Tibial nerve (tissue), 4 donors: ENCODE measurements at regions not wholly inside any gene's neighbourhood (a gene's known extent, or its start where the extent isn't known, plus 50 kb on each side); places are given as distances from the start of the nearest gene placed in this dataset.

Source experiments
- DNase-seq, 2 donors: peaks; one replicate each; pipeline ENCODE4 v3.0.0-alpha.2; 2019; ENCODE audit warnings: low spot score in 2 of 2
- H3K27ac ChIP-seq, 4 donors: fragments of 200-600 bp; sonication (generic) in 3 of 4; one replicate each; pipeline ENCODE4 v1.5.1; 2017 to 2019; ENCODE audit warnings: mild to moderate bottlenecking in 1 of 4
- H3K27me3 ChIP-seq, 2 donors: fragments of 200-600 bp; sonication (generic) in 1 of 2; one replicate each; pipeline versions ENCODE4 v1.5.1 to v1.6.0; 2017 to 2019
- H3K36me3 ChIP-seq, 3 donors: fragments of 200-600 bp; sonication (generic); one replicate each; pipeline ENCODE4 v1.5.1; 2018 to 2019
- H3K4me1 ChIP-seq, 4 donors: fragments of 200-600 bp; sonication (generic) in 3 of 4; one replicate each; pipeline ENCODE4 v1.5.1; 2017 to 2019
- H3K4me3 ChIP-seq, 4 donors: fragments of 200-600 bp; sonication (generic) in 3 of 4; one replicate each; pipeline ENCODE4 v1.5.1; 2017 to 2019; ENCODE audit warnings: mild to moderate bottlenecking in 1 of 4, moderate library complexity in 1 of 4
- H3K9me3 ChIP-seq, 4 donors: fragments of 200-600 bp; sonication (generic) in 3 of 4; one replicate each; pipeline ENCODE4 v1.5.1; 2017 to 2019
- CTCF ChIP-seq, 5 experiments: fragments of 200-600 bp in 3 of 5; fragments of 450-650 bp in 2 of 5; sonication (generic) in 3 of 5; IDR thresholded peaks; one replicate each; pipeline ENCODE4 v1.5.1; 2016 to 2019; ENCODE audit warnings: antibody characterized with exemption in 5 of 5, mild to moderate bottlenecking in 3 of 5, moderate library complexity in 2 of 5
- EP300 ChIP-seq, 2 donors: sonication (generic); formaldehyde crosslinking; IDR thresholded peaks; one replicate each; pipeline ENCODE4 v1.6.1; 2017; ENCODE audit warnings: antibody characterized with exemption in 2 of 2, mild to moderate bottlenecking in 1 of 2
- POLR2A ChIP-seq, 2 donors: fragments of 450-650 bp; IDR thresholded peaks; one replicate each; pipeline ENCODE4 v1.6.1; 2017; ENCODE audit warnings: antibody characterized with exemption in 2 of 2, mild to moderate bottlenecking in 2 of 2, moderate library complexity in 2 of 2
- WGBS, 2 donors: methylation state at CpG; one replicate each; pipeline ENCODE4 v1.1.5; 2018; 5-methylcytosine and 5-hydroxymethylcytosine counted together

- no peak for TF ChIP-seq POLR2A (IDR thresholded peaks at IDR 0.05)
- no peak for TF ChIP-seq EP300 (IDR thresholded peaks at IDR 0.05)
- TF ChIP-seq CTCF (IDR thresholded peaks at IDR 0.05) = no peak
- 72 to 77% methylated on average over 7 of the region's 7 CpGs for WGBS, 2 donors
Observed at GRCh38 chr9:120001536-120001935, 578.4 kb downstream of the CDK5RAP2 start.

GRCh38 chr9:119998614-119999013 lies 581.4 kb downstream of the CDK5RAP2 start:
- Histone ChIP-seq H3K9me3 (no peaks in the 10 kb centered on the region), H3K27me3 (no peaks in the 10 kb centered on the region), H3K4me3 (no peak overlapping the region), H3K27ac (no peak overlapping the region), H3K4me1 (no peaks in the 10 kb centered on the region), H3K36me3 (no peaks in the 10 kb centered on the region)
- TF ChIP-seq CTCF (IDR thresholded peaks at IDR 0.05) = no peak
- TF ChIP-seq EP300 (IDR thresholded peaks at IDR 0.05) = no peak
- no peak for TF ChIP-seq POLR2A (IDR thresholded peaks at IDR 0.05)
- 33 to 44% methylated on average over 2 of the region's 2 CpGs for WGBS, 2 donors
- no peak for DNase-seq

More at GRCh38 chr9:120001536-120001935, 578.4 kb downstream of the CDK5RAP2 start:
- Histone ChIP-seq H3K4me3 (no peak overlapping the region), H3K4me1 (no peaks in the 10 kb centered on the region), H3K27me3 (no peaks in the 10 kb centered on the region), H3K36me3 (no peaks in the 10 kb centered on the region), H3K9me3 (no peaks in the 10 kb centered on the region), H3K27ac (no peak overlapping the region)
- DNase-seq = no peak

GRCh38 chr9:119991797-119992196 lies 588.2 kb downstream of the CDK5RAP2 start:
- no peak for DNase-seq
- Histone ChIP-seq H3K4me3 (no peak overlapping the region), H3K27ac (no peak overlapping the region), H3K36me3 (no peaks in the 10 kb centered on the region), H3K27me3 (no peaks in the 10 kb centered on the region), H3K9me3 (no peaks in the 10 kb centered on the region), H3K4me1 (no peaks in the 10 kb centered on the region)
- no peak for TF ChIP-seq EP300 (IDR thresholded peaks at IDR 0.05)
- WGBS, 2 donors = 78 to 81% methylated on average over 4 of the region's 4 CpGs

- Histone ChIP-seq H3K4me3 (no peak overlapping the region), H3K27ac (no peak overlapping the region), H3K4me1 (no peaks in the 10 kb centered on the region), H3K27me3 (no peaks in the 10 kb centered on the region), H3K36me3 (no peaks in the 10 kb centered on the region), H3K9me3 (no peaks in the 10 kb centered on the region)
- DNase-seq = no peak
- 66 to 74% methylated on average over 11 of the region's 11 CpGs for WGBS, 2 donors
- TF ChIP-seq EP300 (IDR thresholded peaks at IDR 0.05) = no peak
- no peak for TF ChIP-seq POLR2A (IDR thresholded peaks at IDR 0.05)
- TF ChIP-seq CTCF (IDR thresholded peaks at IDR 0.05) = no peak
Observed at GRCh38 chr9:119986713-119987112, 593.3 kb downstream of the CDK5RAP2 start.

- no peaks in the 10 kb centered on the region for H3K36me3 ChIP-seq
- DNase-seq = no peak
- H3K9me3 ChIP-seq = no peaks in the 10 kb centered on the region
- TF ChIP-seq EP300 (IDR thresholded peaks at IDR 0.05) (no peak), POLR2A (IDR thresholded peaks at IDR 0.05) (no peak), CTCF (IDR thresholded peaks at IDR 0.05) (no peak)
- no peak overlapping the region for H3K4me3 ChIP-seq
- WGBS, 2 donors = 51 to 61% methylated on average over 4 of the region's 4 CpGs
- no peak overlapping the region for H3K27ac ChIP-seq
- no peaks in the 10 kb centered on the region for H3K4me1 ChIP-seq
- H3K27me3 ChIP-seq = no peaks in the 10 kb centered on the region
Observed at GRCh38 chr9:119986205-119986604, 593.8 kb downstream of the CDK5RAP2 start.

GRCh38 chr9:119974026-119974425 lies 604.8 kb upstream of the BRINP1 start:
- WGBS, 2 donors = 48 to 53% methylated on average over 2 of the region's 2 CpGs
- no peaks in the 10 kb centered on the region for H3K36me3 ChIP-seq

More at GRCh38 chr9:119974026-119974425, 604.8 kb upstream of the BRINP1 start:
- Histone ChIP-seq H3K27me3 (no peaks in the 10 kb centered on the region), H3K4me1 (peaks cover 0 to 4% (median 0%) of the 10 kb centered on the region in 4 donors), H3K9me3 (no peaks in the 10 kb centered on the region), H3K4me3 (no peak overlapping the region), H3K27ac (no peak overlapping the region)
- no peak for DNase-seq
- TF ChIP-seq CTCF (IDR thresholded peaks at IDR 0.05) = no peak
- no peak for TF ChIP-seq EP300 (IDR thresholded peaks at IDR 0.05)
- TF ChIP-seq POLR2A (IDR thresholded peaks at IDR 0.05) = no peak
